ENCODE measurements at regions not wholly inside any gene's neighbourhood (a gene's known extent, or its start where the extent isn't known, plus 50 kb on each side); places are given as distances from the start of the nearest gene placed in this dataset.

GRCh38 chr7:52826515-52827265 is 208.7 kb upstream of the POM121L12 start:
- WGBS, 2 donors = 59 to 74% methylated on average over 6 of the region's 6 CpGs
- H3K4me3 ChIP-seq (ENCODE audit: low read depth, poor library complexity, severe bottlenecking) = no peak overlapping the region
- intact Hi-C loops (cut with DNase I; ENCODE audit: low total_unique reads) = no loop called here
- no peak for DNase-seq (ENCODE audit: low spot score in 2 of 2)
- TF ChIP-seq CTCF (IDR thresholded peaks at IDR 0.05) (no peak), POLR2A (IDR thresholded peaks at IDR 0.05) (no peak)

GRCh38 chr7:52825611-52826010 is 209.8 kb upstream of the POM121L12 start:
- intact Hi-C loops (cut with DNase I; ENCODE audit: low total_unique reads) = no loop called here
- 26 to 34% methylated on average over 3 of the region's 3 CpGs for whole genome bisulfite sequencing, 2 donors
- no peak for DNase-seq (ENCODE audit: low spot score in 2 of 2)
- TF ChIP-seq POLR2A (IDR thresholded peaks at IDR 0.05) = no peak
- TF ChIP-seq CTCF (IDR thresholded peaks at IDR 0.05) = no peak
- H3K4me3 ChIP-seq (ENCODE audit: low read depth, poor library complexity, severe bottlenecking) = no peak overlapping the region

DNA sequence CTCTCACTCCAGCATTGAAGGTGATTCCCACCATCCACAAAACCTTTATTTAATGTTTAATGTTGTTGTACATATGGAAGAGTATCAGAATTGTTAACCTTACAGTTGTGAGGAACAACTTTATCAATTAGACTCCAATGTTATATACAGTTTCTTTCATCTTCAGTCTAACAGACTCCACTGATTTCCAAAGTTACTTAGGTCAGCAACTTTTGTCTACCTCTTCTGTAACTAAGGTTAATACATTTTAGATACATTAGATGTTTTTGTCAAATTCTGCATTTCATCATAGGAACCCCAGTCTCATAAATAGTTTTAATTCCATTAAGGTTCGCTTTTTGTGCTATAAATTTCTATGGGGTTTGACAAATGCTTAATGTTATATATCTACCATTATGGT is 223.9 kb upstream of the POM121L12 start:
- TF ChIP-seq CTCF (IDR thresholded peaks at IDR 0.05) = no peak
- TF ChIP-seq POLR2A (IDR thresholded peaks at IDR 0.05) = no peak
- intact Hi-C loops (cut with DNase I; ENCODE audit: low total_unique reads) = no loop called here
- no peak for DNase-seq (ENCODE audit: low spot score in 2 of 2)
- no peak overlapping the region for H3K4me3 ChIP-seq (ENCODE audit: low read depth, poor library complexity, severe bottlenecking)
- 82 to 87% methylated on average over 1 of the region's 1 CpG for WGBS, 2 donors

DNA sequence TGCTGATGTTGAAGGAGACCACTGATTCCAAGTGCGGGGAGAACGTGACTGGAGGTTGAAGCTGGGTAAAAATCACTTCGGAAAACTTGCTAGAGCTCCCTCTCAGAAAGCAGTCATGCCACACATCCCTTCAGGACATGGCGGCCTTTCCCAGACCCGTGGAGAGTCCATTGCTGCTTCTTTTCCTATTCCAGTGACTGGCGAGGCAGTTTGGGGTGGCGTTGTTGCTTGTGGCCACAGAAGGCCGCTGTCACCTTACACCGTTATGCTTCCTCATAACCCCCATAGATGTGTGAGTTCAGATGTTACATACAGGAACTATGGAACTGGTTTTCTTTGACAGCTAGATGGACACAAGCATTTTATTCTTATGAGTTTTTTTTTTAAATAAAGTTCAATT is 235.6 kb upstream of the POM121L12 start:
- WGBS, 2 donors = 89 to 91% methylated on average over 9 of the region's 9 CpGs
- no peak for DNase-seq (ENCODE audit: low spot score in 2 of 2)
- intact Hi-C loops (cut with DNase I; ENCODE audit: low total_unique reads) = no loop called here
- no peak overlapping the region for H3K4me3 ChIP-seq (ENCODE audit: low read depth, poor library complexity, severe bottlenecking)
- no peak for TF ChIP-seq POLR2A (IDR thresholded peaks at IDR 0.05)
- TF ChIP-seq CTCF (IDR thresholded peaks at IDR 0.05) = no peak

DNA sequence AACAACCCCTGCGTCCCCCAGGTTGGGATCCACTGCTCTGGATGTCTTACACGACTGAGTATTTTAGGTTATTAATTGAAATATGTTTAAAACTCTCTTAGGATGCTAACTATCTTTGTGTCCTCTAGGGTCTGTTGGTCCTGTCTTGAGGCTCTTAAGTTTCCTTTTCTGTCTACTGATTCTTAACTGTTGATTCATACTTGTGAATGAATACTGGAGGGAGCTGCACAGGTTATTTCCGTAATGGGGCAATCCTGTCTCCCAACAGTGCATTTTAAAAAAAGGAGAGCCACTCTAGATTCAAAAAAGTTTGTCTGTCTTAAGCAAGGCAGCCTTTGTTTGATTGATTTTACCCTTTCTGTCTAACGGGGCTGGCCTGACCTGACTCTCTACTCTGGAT is 237.6 kb upstream of the POM121L12 start:
- no peak overlapping the region for H3K4me3 ChIP-seq (ENCODE audit: low read depth, poor library complexity, severe bottlenecking)
- 70 to 78% methylated on average over 4 of the region's 4 CpGs for WGBS, 2 donors
- intact Hi-C loops (cut with DNase I; ENCODE audit: low total_unique reads) = no loop called here
- no peak for DNase-seq (ENCODE audit: low spot score in 2 of 2)
- TF ChIP-seq CTCF (IDR thresholded peaks at IDR 0.05) = no peak
- TF ChIP-seq POLR2A (IDR thresholded peaks at IDR 0.05) = no peak

GRCh38 chr7:52794621-52795020 is 240.8 kb upstream of the POM121L12 start:
- intact Hi-C loops (cut with DNase I; ENCODE audit: low total_unique reads) = no loop called here
- H3K4me3 ChIP-seq (ENCODE audit: low read depth, poor library complexity, severe bottlenecking) = no peak overlapping the region
- TF ChIP-seq CTCF (IDR thresholded peaks at IDR 0.05) = no peak
- TF ChIP-seq POLR2A (IDR thresholded peaks at IDR 0.05) = no peak
- DNase-seq (ENCODE audit: low spot score in 2 of 2) = no peak
- 79 to 84% methylated on average over 1 of the region's 1 CpG for WGBS, 2 donors

All from lower leg skin (tissue), 4 donors.